WTC11 (cell line): ENCODE measurements at regions not wholly inside any gene's neighbourhood (a gene's known extent, or its start where the extent isn't known, plus 50 kb on each side); places are given as distances from the start of the nearest gene placed in this dataset.

Source experiments
- ATAC-seq: fragments of 200-7000 bp; cut with Tn5 transposase; 2 replicates; pipeline ENCODE4 v1.10.0; 2021; ENCODE audit warnings: mild to moderate bottlenecking, moderate library complexity
- CTCF ChIA-PET: fragments of 300-600 bp; sonication (Branson Sonifier 250); formaldehyde crosslinking; loops from one replicate; lab custom pipeline; 2021; ENCODE audit warnings: antibody characterized with exemption; lab: Charles Lee
- POLR2A ChIA-PET: fragments of 350-600 bp; sonication (Branson Sonifier 250); formaldehyde crosslinking; loops from one replicate; lab custom pipeline; 2021; ENCODE audit warnings: antibody characterized with exemption; lab: Charles Lee
- DNase-seq: peaks from one replicate; pipeline ENCODE4 v3.0.0; 2021; ENCODE audit warnings: low spot score
- H3K27ac Mint-ChIP-seq: 2 replicates; pipeline ENCODE4 v1.8.0; 2021; ENCODE audit warnings: mixed read lengths
- H3K27me3 Mint-ChIP-seq: 2 replicates; pipeline ENCODE4 v1.8.0; 2021; ENCODE audit warnings: low read depth, mild to moderate bottlenecking, moderate library complexity, mixed read lengths
- H3K36me3 Mint-ChIP-seq: 2 replicates; pipeline ENCODE4 v1.8.0; 2021; ENCODE audit warnings: mixed read lengths
- H3K4me1 Mint-ChIP-seq: 2 replicates; pipeline ENCODE4 v1.8.0; 2022; ENCODE audit warnings: mixed read lengths
- H3K4me3 Mint-ChIP-seq: 2 replicates; pipeline ENCODE4 v1.8.0; 2021; ENCODE audit warnings: mild to moderate bottlenecking, moderate library complexity, mixed read lengths
- H3K9me3 Mint-ChIP-seq: 2 replicates; pipeline ENCODE4 v1.8.0; 2021; ENCODE audit warnings: mixed read lengths
- ATF1 ChIP-seq: sonication (generic); formaldehyde crosslinking; IDR thresholded peaks from 2 replicates; pipeline ENCODE4 v1.8.1; 2023; ENCODE audit warnings: mild to moderate bottlenecking, moderate library complexity, missing genetic modification reagents
- CBFB ChIP-seq: sonication (generic); formaldehyde crosslinking; IDR thresholded peaks from 2 replicates; pipeline ENCODE4 v1.8.1; 2022; ENCODE audit warnings: mild to moderate bottlenecking, low read depth, missing genetic modification reagents
- E2F5 ChIP-seq: sonication (generic); formaldehyde crosslinking; IDR thresholded peaks from 2 replicates; pipeline ENCODE4 v1.8.1; 2022; ENCODE audit warnings: mild to moderate bottlenecking, moderate library complexity, missing genetic modification reagents
- ELF4 ChIP-seq: sonication (generic); formaldehyde crosslinking; IDR thresholded peaks from 2 replicates; pipeline ENCODE4 v1.8.1; 2022; ENCODE audit warnings: low read depth, mild to moderate bottlenecking, moderate library complexity, missing genetic modification reagents
- EMX1 ChIP-seq: fragments of 250-450 bp; sonication (Bioruptor Pico); IDR thresholded peaks from 2 replicates; pipeline ENCODE4 v1.8.0; 2021; ENCODE audit warnings: mild to moderate bottlenecking
- ETV6 ChIP-seq: sonication (generic); formaldehyde crosslinking; IDR thresholded peaks from 2 replicates; pipeline ENCODE4 v1.8.1; 2022; ENCODE audit warnings: mild to moderate bottlenecking, missing genetic modification reagents
- FOXJ3 ChIP-seq: sonication (generic); formaldehyde crosslinking; IDR thresholded peaks from 2 replicates; pipeline ENCODE4 v1.9.0; 2021; ENCODE audit warnings: missing genetic modification reagents, mild to moderate bottlenecking, borderline replicate concordance
- FOXK1 ChIP-seq: sonication (generic); formaldehyde crosslinking; IDR thresholded peaks from 2 replicates; pipeline ENCODE4 v1.8.0; 2022; ENCODE audit warnings: mild to moderate bottlenecking, moderate library complexity, missing genetic modification reagents
- FOXP1 ChIP-seq: sonication (generic); formaldehyde crosslinking; IDR thresholded peaks from 2 replicates; pipeline ENCODE4 v1.8.0; 2022; ENCODE audit warnings: missing genetic modification reagents, mild to moderate bottlenecking, moderate library complexity, borderline replicate concordance
- GRHL2 ChIP-seq: fragments of 250-450 bp; sonication (Bioruptor Pico); IDR thresholded peaks from 2 replicates; pipeline ENCODE4 v1.8.0; 2022; ENCODE audit warnings: mild to moderate bottlenecking, moderate library complexity; ENCODE audit not compliant: insufficient replicate concordance, severe bottlenecking
- IRF1 ChIP-seq: sonication (generic); formaldehyde crosslinking; IDR thresholded peaks from 2 replicates; pipeline ENCODE4 v1.8.0; 2023; ENCODE audit warnings: missing genetic modification reagents
- MYBL2 ChIP-seq: sonication (generic); formaldehyde crosslinking; IDR thresholded peaks from 2 replicates; pipeline ENCODE4 v1.8.1; 2023; ENCODE audit warnings: mild to moderate bottlenecking, moderate library complexity, missing genetic modification reagents
- NFE2L1 ChIP-seq: sonication (generic); formaldehyde crosslinking; IDR thresholded peaks from 2 replicates; pipeline ENCODE4 v1.8.1; 2023; ENCODE audit warnings: missing genetic modification reagents
- NFYB ChIP-seq: sonication (generic); formaldehyde crosslinking; conservative IDR thresholded peaks from 2 replicates; pipeline ENCODE4 v1.8.0; 2022; ENCODE audit warnings: low read depth, missing genetic modification reagents
- RELA ChIP-seq: sonication (generic); formaldehyde crosslinking; IDR thresholded peaks from 2 replicates; pipeline ENCODE4 v1.8.1; 2022; ENCODE audit warnings: missing genetic modification reagents, mild to moderate bottlenecking, borderline replicate concordance
- SMAD4 ChIP-seq: sonication (generic); formaldehyde crosslinking; IDR thresholded peaks from 2 replicates; pipeline ENCODE4 v1.8.0; 2022; ENCODE audit warnings: mild to moderate bottlenecking, missing genetic modification reagents
- TEAD4 ChIP-seq: sonication (generic); formaldehyde crosslinking; IDR thresholded peaks from 2 replicates; pipeline ENCODE4 v1.8.0; 2022; ENCODE audit warnings: mild to moderate bottlenecking, missing genetic modification reagents
- USF1 ChIP-seq: sonication (generic); formaldehyde crosslinking; IDR thresholded peaks from 2 replicates; pipeline ENCODE4 v1.8.0; 2022; ENCODE audit warnings: mild to moderate bottlenecking, missing genetic modification reagents
- ZNF396 ChIP-seq: fragments of 250-450 bp; sonication (Bioruptor Pico); IDR thresholded peaks from 2 replicates; pipeline ENCODE4 v1.8.0; 2021; ENCODE audit warnings: mild to moderate bottlenecking, moderate library complexity, borderline replicate concordance
- ZNF416 ChIP-seq: fragments of 250-450 bp; sonication (Bioruptor Pico); IDR thresholded peaks from 2 replicates; pipeline ENCODE4 v1.9.0; 2021; ENCODE audit warnings: mild to moderate bottlenecking, inconsistent platforms
- ZNF425 ChIP-seq: fragments of 250-450 bp; sonication (Bioruptor Pico); conservative IDR thresholded peaks from 2 replicates; pipeline ENCODE4 v1.9.0; 2021; ENCODE audit warnings: mild to moderate bottlenecking
- TF ChIP-seq, protein P1 (sequence below): sonication (generic); formaldehyde crosslinking; IDR thresholded peaks from 2 replicates; pipeline ENCODE4 v1.8.1; 2023; ENCODE audit warnings: mild to moderate bottlenecking, missing genetic modification reagents, borderline replicate concordance
- TF ChIP-seq, protein P2 (sequence below): fragments of 200-600 bp; IDR thresholded peaks from 2 replicates; pipeline ENCODE4 v1.8.0; 2022; ENCODE audit warnings: antibody characterized with exemption

GRCh38 chr1:36576551-36577110, 93.9 kb upstream of the CSF3R start:
- ATAC-seq = no peak
- H3K4me3 Mint-ChIP-seq = no peak overlapping the region
- H3K27me3 Mint-ChIP-seq = no peaks in the 10 kb centered on the region
- no peak for DNase-seq
- ChIA-PET CTCF (interaction anchor here (0.6 to 3.9 kb wide), 63 partner anchors 9 to 910 kb away, joined by 3 to 59 read pairs (median 4); partner anchors contain the start of genes MRPS15 and SH3D21), POLR2A (no interaction called here)
- H3K27ac Mint-ChIP-seq = no peak overlapping the region
- no peaks in the 10 kb centered on the region for H3K36me3 Mint-ChIP-seq
- peaks cover 21% of the 10 kb centered on the region for H3K4me1 Mint-ChIP-seq
- TF ChIP-seq NFYB (CRISPR knock-in tag) (no peak), TEAD4 (no peak), E2F5 (no peak), EMX1 (no peak), RELA (no peak), ATF1 (CRISPR knock-in tag) (no peak), MYBL2 (no peak), FOXK1 (CRISPR knock-in tag) (no peak), ZNF396 (CRISPR knock-in tag) (no peak), CBFB (CRISPR knock-in tag) (no peak), FOXJ3 (CRISPR knock-in tag) (no peak), ZNF425 (no peak)
- TF ChIP-seq, all 79 proteins: peak for 0
- no peaks in the 10 kb centered on the region for H3K9me3 Mint-ChIP-seq

- POLR2A ChIA-PET = no interaction called here
- ATAC-seq = peak; percentile 92
- peaks cover 16% of the 10 kb centered on the region for H3K4me1 Mint-ChIP-seq
- H3K4me3 Mint-ChIP-seq = no peak overlapping the region
- no peaks in the 10 kb centered on the region for H3K27me3 Mint-ChIP-seq
- no peaks in the 10 kb centered on the region for H3K9me3 Mint-ChIP-seq
- peak; percentile 89 for DNase-seq
- CTCF ChIA-PET = interaction anchor here (0.6 to 3.9 kb wide), 64 partner anchors 9 to 911 kb away, joined by 3 to 59 read pairs (median 4); partner anchors contain the start of genes MRPS15 and SH3D21
- no peak overlapping the region for H3K27ac Mint-ChIP-seq
- TF ChIP-seq EMX1 (no peak), ELF4 (CRISPR knock-in tag) (no peak), USF1 (CRISPR knock-in tag) (no peak), ETV6 (CRISPR knock-in tag) (peak; percentile 45; the same call in 1 of the 2 replicates), FOXP1 (CRISPR knock-in tag) (no peak), GRHL2 (no peak), NFE2L1 (CRISPR knock-in tag) (no peak), ZNF396 (CRISPR knock-in tag) (no peak), SMAD4 (CRISPR knock-in tag) (no peak), IRF1 (CRISPR knock-in tag) (no peak), CBFB (CRISPR knock-in tag) (no peak), ZNF416 (no peak)
- TF ChIP-seq, protein P1, sequence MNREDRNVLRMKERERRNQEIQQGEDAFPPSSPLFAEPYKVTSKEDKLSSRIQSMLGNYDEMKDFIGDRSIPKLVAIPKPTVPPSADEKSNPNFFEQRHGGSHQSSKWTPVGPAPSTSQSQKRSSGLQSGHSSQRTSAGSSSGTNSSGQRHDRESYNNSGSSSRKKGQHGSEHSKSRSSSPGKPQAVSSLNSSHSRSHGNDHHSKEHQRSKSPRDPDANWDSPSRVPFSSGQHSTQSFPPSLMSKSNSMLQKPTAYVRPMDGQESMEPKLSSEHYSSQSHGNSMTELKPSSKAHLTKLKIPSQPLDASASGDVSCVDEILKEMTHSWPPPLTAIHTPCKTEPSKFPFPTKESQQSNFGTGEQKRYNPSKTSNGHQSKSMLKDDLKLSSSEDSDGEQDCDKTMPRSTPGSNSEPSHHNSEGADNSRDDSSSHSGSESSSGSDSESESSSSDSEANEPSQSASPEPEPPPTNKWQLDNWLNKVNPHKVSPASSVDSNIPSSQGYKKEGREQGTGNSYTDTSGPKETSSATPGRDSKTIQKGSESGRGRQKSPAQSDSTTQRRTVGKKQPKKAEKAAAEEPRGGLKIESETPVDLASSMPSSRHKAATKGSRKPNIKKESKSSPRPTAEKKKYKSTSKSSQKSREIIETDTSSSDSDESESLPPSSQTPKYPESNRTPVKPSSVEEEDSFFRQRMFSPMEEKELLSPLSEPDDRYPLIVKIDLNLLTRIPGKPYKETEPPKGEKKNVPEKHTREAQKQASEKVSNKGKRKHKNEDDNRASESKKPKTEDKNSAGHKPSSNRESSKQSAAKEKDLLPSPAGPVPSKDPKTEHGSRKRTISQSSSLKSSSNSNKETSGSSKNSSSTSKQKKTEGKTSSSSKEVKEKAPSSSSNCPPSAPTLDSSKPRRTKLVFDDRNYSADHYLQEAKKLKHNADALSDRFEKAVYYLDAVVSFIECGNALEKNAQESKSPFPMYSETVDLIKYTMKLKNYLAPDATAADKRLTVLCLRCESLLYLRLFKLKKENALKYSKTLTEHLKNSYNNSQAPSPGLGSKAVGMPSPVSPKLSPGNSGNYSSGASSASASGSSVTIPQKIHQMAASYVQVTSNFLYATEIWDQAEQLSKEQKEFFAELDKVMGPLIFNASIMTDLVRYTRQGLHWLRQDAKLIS (CRISPR knock-in tag) = no peak
- TF ChIP-seq, protein P2, sequence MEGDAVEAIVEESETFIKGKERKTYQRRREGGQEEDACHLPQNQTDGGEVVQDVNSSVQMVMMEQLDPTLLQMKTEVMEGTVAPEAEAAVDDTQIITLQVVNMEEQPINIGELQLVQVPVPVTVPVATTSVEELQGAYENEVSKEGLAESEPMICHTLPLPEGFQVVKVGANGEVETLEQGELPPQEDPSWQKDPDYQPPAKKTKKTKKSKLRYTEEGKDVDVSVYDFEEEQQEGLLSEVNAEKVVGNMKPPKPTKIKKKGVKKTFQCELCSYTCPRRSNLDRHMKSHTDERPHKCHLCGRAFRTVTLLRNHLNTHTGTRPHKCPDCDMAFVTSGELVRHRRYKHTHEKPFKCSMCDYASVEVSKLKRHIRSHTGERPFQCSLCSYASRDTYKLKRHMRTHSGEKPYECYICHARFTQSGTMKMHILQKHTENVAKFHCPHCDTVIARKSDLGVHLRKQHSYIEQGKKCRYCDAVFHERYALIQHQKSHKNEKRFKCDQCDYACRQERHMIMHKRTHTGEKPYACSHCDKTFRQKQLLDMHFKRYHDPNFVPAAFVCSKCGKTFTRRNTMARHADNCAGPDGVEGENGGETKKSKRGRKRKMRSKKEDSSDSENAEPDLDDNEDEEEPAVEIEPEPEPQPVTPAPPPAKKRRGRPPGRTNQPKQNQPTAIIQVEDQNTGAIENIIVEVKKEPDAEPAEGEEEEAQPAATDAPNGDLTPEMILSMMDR = peak; percentile 76
- H3K36me3 Mint-ChIP-seq = no peaks in the 10 kb centered on the region
Observed at GRCh38 chr1:36576118-36576517, 93.4 kb upstream of the CSF3R start.
